Keratinocyte (primary cell): ENCODE measurements at regions not wholly inside any gene's neighbourhood (a gene's known extent, or its start where the extent isn't known, plus 50 kb on each side); places are given as distances from the start of the nearest gene placed in this dataset.

Experiments
- DNase-seq: peaks from one replicate; pipeline ENCODE4 v3.0.0-alpha.2; 2011; ENCODE audit warnings: low read depth, missing footprints, low spot score
- FAIRE-seq: peaks from 2 replicates; lab custom pipeline; 2011; peaks lifted over from hg19 to GRCh38; lab: Jason Lieb, UNC
- H2AFZ ChIP-seq: 2 replicates; pipeline ENCODE4 v1.6.0; 2012; ENCODE audit warnings: low read length, control low read depth, inconsistent platforms; ENCODE audit not compliant: control insufficient read depth
- H3K27ac ChIP-seq: 2 replicates; pipeline ENCODE4 v1.5.1; 2011; ENCODE audit warnings: low read length; ENCODE audit not compliant: control insufficient read depth, insufficient read depth
- H3K27me3 ChIP-seq: 3 replicates; pipeline ENCODE4 v1.6.0; 2011; ENCODE audit warnings: low read length; ENCODE audit not compliant: control insufficient read depth, insufficient read depth; ENCODE audit errors: extremely low read depth
- H3K36me3 ChIP-seq, 2 experiments: 2 replicates in 1 of 2; 3 replicates in 1 of 2; pipeline ENCODE4 v1.5.1; 2011; ENCODE audit warnings: low read length in 2 of 2, mild to moderate bottlenecking in 1 of 2; ENCODE audit not compliant: control insufficient read depth in 2 of 2, insufficient read depth in 2 of 2; ENCODE audit errors: extremely low read depth in 1 of 2
- H3K4me1 ChIP-seq: 3 replicates; pipeline ENCODE4 v1.5.1; 2011; ENCODE audit warnings: low read length; ENCODE audit not compliant: control insufficient read depth, insufficient read depth; ENCODE audit errors: extremely low read depth
- H3K4me2 ChIP-seq: 3 replicates; pipeline ENCODE4 v1.6.0; 2011; ENCODE audit warnings: low read depth, low read length; ENCODE audit not compliant: control insufficient read depth, insufficient read depth; ENCODE audit errors: extremely low read depth
- H3K4me3 ChIP-seq, 3 experiments: fragments of 200-600 bp in 1 of 3; sonication (generic) in 1 of 3; 2 replicates in 2 of 3; 3 replicates in 1 of 3; pipeline ENCODE4 v1.5.1; 2011 to 2016; ENCODE audit warnings: low read length in 3 of 3, mild to moderate bottlenecking in 3 of 3, control low read depth in 2 of 3, inconsistent platforms in 1 of 3, low read depth in 1 of 3, mixed read lengths in 1 of 3, mixed run types in 1 of 3, moderate library complexity in 1 of 3; ENCODE audit not compliant: control insufficient read depth in 2 of 3, insufficient read depth in 2 of 3; ENCODE audit errors: extremely low read depth in 1 of 3
- H3K79me2 ChIP-seq: 2 replicates; pipeline ENCODE4 v1.6.0; 2012; ENCODE audit warnings: low read length; ENCODE audit not compliant: control insufficient read depth, insufficient read depth
- H3K9ac ChIP-seq: 3 replicates; pipeline ENCODE4 v1.6.0; 2011; ENCODE audit warnings: low read length; ENCODE audit not compliant: control insufficient read depth, insufficient read depth; ENCODE audit errors: extremely low read depth
- H3K9me1 ChIP-seq: 3 replicates; pipeline ENCODE4 v1.6.0; 2011; ENCODE audit warnings: low read length; ENCODE audit not compliant: control insufficient read depth, insufficient read depth; ENCODE audit errors: extremely low read depth
- H3K9me3 ChIP-seq: 2 replicates; pipeline ENCODE4 v1.5.1; 2012; ENCODE audit warnings: low read depth, low read length; ENCODE audit not compliant: control insufficient read depth
- H4K20me1 ChIP-seq: 3 replicates; pipeline ENCODE4 v1.6.0; 2011; ENCODE audit warnings: low read length; ENCODE audit not compliant: control insufficient read depth, insufficient read depth; ENCODE audit errors: extremely low read depth
- EZH2 ChIP-seq: IDR thresholded peaks from one replicate; pipeline ENCODE4 v1.6.1; 2012; ENCODE audit warnings: inconsistent platforms, mild to moderate bottlenecking, low read length, moderate library complexity
- dilution Hi-C: fragments of 300-500 bp; cut with MboI; formaldehyde crosslinking; loops from one replicate; pipeline ENCODE4 v1.7.0; 2020; ENCODE audit warnings: low sequenced_read_pairs; ENCODE audit not compliant: extremely low pct_ligation_motif_present
- TF ChIP-seq, protein P1 (sequence below), 3 experiments: IDR thresholded peaks in 1 of 3; conservative IDR thresholded peaks in 1 of 3; optimal IDR thresholded peaks in 1 of 3; 2 replicates in 2 of 3; 3 replicates in 1 of 3; pipeline versions ENCODE3 to v1.5.1; 2011; ENCODE audit warnings: low read length in 3 of 3, mild to moderate bottlenecking in 3 of 3, moderate library complexity in 2 of 3, control low read depth in 1 of 3, inconsistent platforms in 1 of 3; ENCODE audit not compliant: insufficient read depth in 2 of 3; ENCODE audit errors: extremely low read depth in 1 of 3

DNA sequence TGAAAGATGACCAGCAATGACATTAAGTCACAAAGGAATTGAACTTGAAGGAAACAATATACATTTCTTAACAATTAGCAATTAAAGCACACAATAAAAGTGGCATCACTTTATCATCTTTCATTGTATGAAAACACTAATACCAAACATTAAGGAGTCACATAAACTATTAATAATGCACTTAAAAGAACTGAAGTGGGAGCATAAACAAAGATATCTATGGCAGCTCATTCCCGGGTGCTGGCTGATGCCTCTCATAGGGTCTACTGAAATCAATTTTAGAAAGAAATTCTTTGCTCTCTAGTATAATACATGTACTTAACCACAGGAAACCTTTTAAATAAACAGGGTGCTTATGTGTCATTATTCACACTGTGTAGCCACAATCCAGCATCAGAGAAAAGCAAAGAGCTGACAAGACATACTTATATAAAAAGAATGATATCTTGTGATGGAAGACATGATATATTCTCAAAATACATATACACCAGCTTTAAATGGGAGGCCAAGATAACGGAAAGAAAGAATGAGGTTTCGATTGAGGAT, 1207.8 kb downstream of the EFNB2 start:
- dilution Hi-C loops = no loop called here
- Histone ChIP-seq H3K27me3 (no peaks in the 10 kb centered on the region), H3K9me1 (no peaks in the 10 kb centered on the region), H3K4me2 (no peak overlapping the region), H4K20me1 (no peaks in the 10 kb centered on the region), H2AFZ (no peak overlapping the region), H3K27ac (no peak overlapping the region), H3K4me1 (no peaks in the 10 kb centered on the region), H3K36me3 (no peaks in the 10 kb centered on the region), H3K4me3 (no peak overlapping the region), H3K9ac (no peak overlapping the region), H3K79me2 (no peaks in the 10 kb centered on the region), H3K9me3 (no peaks in the 10 kb centered on the region)
- FAIRE-seq = no peak
- TF ChIP-seq EZH2 = no peak
- TF ChIP-seq, protein P1, sequence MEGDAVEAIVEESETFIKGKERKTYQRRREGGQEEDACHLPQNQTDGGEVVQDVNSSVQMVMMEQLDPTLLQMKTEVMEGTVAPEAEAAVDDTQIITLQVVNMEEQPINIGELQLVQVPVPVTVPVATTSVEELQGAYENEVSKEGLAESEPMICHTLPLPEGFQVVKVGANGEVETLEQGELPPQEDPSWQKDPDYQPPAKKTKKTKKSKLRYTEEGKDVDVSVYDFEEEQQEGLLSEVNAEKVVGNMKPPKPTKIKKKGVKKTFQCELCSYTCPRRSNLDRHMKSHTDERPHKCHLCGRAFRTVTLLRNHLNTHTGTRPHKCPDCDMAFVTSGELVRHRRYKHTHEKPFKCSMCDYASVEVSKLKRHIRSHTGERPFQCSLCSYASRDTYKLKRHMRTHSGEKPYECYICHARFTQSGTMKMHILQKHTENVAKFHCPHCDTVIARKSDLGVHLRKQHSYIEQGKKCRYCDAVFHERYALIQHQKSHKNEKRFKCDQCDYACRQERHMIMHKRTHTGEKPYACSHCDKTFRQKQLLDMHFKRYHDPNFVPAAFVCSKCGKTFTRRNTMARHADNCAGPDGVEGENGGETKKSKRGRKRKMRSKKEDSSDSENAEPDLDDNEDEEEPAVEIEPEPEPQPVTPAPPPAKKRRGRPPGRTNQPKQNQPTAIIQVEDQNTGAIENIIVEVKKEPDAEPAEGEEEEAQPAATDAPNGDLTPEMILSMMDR (optimal IDR thresholded peaks at IDR 0.05 in 1 of 3, IDR thresholded peaks at IDR 0.05 in 1 of 3, conservative IDR thresholded peaks at IDR 0.05 in 1 of 3; ENCODE audit: extremely low read depth in 1 of 3, insufficient read depth in 2 of 3, low read length in 3 of 3) = no peak
- DNase-seq = no peak

DNA sequence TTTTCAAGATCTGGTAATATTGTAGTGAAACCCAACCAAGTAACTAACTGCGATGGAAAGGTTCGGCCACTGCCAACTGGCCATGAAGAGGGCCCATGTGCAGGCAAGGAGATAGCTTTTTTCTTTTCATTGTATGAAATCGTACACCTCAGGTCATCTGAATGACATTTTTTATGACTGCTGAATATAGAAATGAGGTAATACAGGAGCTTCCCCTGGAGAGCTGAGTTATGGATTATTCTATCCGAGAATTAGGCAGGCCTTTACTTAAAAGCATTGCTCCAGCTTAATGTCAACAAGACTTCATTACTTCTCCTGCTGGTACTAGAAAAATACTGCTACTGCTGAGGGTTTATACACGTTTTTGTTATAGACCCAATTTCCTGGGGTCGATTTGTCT, 1215.6 kb downstream of the EFNB2 start:
- Histone ChIP-seq H3K36me3 (no peaks in the 10 kb centered on the region), H3K27me3 (no peaks in the 10 kb centered on the region), H3K4me2 (no peak overlapping the region), H3K4me3 (no peak overlapping the region), H3K9me3 (no peaks in the 10 kb centered on the region), H3K27ac (no peak overlapping the region), H4K20me1 (no peaks in the 10 kb centered on the region), H3K79me2 (no peaks in the 10 kb centered on the region), H3K9me1 (no peaks in the 10 kb centered on the region), H3K4me1 (no peaks in the 10 kb centered on the region), H3K9ac (no peak overlapping the region), H2AFZ (no peak overlapping the region)
- FAIRE-seq = no peak
- TF ChIP-seq, protein P1 (optimal IDR thresholded peaks at IDR 0.05 in 1 of 3, IDR thresholded peaks at IDR 0.05 in 1 of 3, conservative IDR thresholded peaks at IDR 0.05 in 1 of 3; ENCODE audit: extremely low read depth in 1 of 3, insufficient read depth in 2 of 3, low read length in 3 of 3) = no peak
- dilution Hi-C loops = no loop called here
- no peak for DNase-seq
